ENCODE measurements at regions not wholly inside any gene's neighbourhood (a gene's known extent, or its start where the extent isn't known, plus 50 kb on each side); places are given as distances from the start of the nearest gene placed in this dataset.
"Not testable (repeated sequence)": the region's sequence is repeated elsewhere in the genome, so short reads cannot be mapped to it uniquely, and the experiment has no call there.

DNA sequence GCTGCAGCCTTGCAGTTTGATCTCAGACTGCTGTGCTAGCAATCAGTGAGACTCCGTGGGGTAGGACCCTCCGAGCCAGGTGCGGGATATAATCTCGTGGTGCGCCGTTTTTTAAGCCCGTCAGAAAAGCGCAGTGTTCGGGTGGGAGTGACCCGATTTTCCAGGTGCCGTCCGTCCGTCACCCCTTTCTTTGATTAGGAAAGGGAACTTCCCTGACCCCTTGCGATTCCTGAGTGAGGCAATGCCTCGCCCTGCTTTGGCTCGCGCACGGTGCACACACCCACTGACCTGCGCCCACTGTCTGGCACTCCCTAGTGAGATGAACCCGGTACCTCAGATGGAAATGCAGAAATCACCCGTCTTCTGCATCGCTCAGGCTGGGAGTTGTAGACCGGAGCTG lies 203.2 kb downstream of the SNCAIP start:
- not testable (repeated sequence) for DNase-seq (ENCODE audit: low read depth, low spot score)

DNA sequence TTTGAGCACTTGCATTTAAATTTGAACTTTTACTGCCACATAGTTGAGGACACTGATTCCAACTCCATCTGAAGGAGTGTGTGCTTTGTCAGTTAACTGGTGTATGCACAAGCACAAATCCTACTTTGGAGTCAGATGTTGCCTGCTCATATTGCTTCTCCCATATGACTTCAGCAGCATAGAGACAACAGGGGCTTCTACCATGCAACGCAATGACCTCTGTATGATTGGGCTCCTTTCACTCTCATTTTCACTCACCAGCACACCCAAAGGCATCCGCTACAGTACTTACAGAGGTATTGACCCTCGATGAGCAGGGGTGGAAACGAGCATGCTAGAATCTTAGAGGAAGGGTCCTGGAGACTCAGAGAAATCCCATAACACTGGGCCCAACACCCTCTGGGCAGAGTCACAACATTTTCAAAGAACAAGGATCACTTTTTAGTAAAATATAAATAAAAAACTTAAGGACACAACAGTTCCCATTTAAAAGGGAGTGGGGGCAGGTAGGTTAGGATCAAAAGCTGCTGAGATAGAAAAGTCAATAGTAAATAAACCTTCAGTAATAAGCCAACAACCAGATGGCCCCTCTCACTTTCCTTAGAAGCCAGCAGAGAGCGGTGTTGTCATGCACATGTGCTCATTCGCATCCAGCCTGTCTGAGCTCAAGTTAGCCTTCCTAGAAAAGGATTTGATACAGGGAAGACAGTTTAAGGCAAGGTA lies 203.8 kb downstream of the SNCAIP start:
- peak; percentile 88 for DNase-seq (ENCODE audit: low read depth, low spot score)

DNA sequence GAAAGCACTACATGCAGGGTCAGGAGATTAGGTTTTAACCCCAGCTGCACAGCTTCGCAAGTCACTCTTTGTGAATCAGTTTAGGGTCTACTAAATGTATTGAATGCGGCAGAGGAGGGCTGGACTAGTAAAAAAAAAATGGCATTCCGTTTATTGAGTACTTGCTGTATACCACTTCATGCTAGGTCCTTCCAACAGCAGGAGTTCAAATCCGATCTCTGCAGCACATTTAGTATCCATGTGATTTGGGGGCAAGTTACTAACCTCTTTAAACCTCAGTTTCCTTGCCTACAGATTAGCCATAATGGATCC lies 204.4 kb downstream of the SNCAIP start:
- DNase-seq (ENCODE audit: low read depth, low spot score) = no peak

DNA sequence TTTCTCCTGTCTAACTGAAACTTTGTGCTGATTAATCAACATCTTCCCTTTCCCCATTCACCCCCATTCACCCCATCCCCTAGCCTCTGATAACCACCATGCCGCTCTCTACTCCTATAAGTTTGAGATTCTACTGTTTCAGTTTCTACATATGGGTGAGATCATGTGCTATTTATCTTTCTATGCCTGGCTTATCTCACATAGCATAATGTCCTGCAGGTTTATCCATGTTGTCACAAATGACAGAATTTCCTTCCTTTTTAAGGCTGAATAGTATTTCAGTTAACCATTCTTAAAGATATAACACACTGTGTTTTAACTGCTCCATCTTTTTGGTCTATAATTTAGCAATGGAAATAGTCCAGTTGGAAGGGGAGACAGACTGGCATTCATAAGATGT lies 205.1 kb downstream of the SNCAIP start:
- DNase-seq (ENCODE audit: low read depth, low spot score) = no peak

DNA sequence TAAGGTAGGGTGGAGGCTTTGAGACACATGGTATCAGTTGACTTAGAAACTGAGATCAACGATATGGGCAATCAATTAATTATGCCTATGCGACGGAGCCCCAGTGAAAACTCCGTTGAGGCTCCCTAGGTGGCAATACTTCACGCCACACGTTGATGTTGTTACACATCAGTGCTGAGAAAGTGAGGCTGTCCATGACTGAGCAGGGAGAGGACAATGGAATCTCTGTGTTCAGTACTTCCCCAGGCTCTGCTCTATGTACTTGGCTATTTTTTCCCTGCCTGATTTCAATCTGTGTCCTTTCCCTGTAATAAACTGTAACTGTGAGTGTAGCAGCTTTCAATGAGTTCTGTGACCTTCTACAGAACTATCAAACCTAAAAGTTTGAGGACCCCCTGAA lies 211.7 kb downstream of the SNCAIP start:
- no peak for DNase-seq (ENCODE audit: low read depth, low spot score)

GRCh38 chr5:122527547-122527946 lies 215.5 kb downstream of the SNCAIP start:
- no peak for DNase-seq (ENCODE audit: low read depth, low spot score)

- DNase-seq (ENCODE audit: low read depth, low spot score) = no peak
Observed at GRCh38 chr5:122532035-122532434, 220.0 kb downstream of the SNCAIP start.

- DNase-seq (ENCODE audit: low read depth, low spot score) = no peak
Observed at GRCh38 chr5:122533825-122534224, 221.8 kb downstream of the SNCAIP start.

GRCh38 chr5:122534829-122535228 lies 222.8 kb downstream of the SNCAIP start:
- DNase-seq (ENCODE audit: low read depth, low spot score) = no peak

GRCh38 chr5:122541388-122541787 lies 229.4 kb downstream of the SNCAIP start:
- DNase-seq (ENCODE audit: low read depth, low spot score) = no peak

DNA sequence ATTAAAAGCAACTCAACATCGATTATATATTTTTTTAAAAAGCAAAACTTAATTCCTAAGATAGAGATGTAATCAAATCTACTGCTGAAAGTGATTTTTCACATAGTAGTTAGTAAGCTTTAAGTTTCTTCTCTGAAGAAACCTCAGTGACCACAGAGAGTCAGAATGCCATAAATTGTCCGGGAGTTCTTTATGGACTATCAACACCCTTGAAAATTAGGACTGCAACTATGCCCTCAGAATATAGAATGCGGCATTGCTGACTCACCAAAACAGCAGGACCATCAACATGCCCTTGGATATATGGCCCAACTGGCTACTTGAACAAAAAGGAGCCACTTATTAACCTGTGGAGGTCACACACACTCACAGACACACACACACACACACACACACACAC lies 228.9 kb upstream of the SNX2 start:
- no peak for DNase-seq (ENCODE audit: low read depth, low spot score)

- DNase-seq (ENCODE audit: low read depth, low spot score) = no peak
Observed at GRCh38 chr5:122547219-122547618, 227.7 kb upstream of the SNX2 start.

DNA sequence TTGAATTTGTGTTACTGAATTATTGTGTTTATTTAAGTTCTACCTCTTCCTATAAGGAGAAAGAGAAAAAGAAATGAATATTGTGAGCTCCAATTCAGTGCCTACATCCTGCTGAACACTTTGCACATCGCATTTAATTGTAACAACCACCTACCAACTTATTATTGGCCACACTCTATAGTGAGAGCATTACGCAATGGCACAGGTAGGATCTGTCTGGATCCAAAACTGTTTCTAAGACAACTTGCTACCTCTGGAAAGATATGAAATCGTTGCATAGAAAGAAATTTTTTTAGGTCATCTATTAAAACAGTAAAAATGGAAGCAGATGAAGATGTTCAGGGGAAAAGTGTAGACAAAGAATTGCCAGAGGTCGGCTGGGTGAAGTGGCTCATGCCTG lies 227.2 kb upstream of the SNX2 start:
- DNase-seq (ENCODE audit: low read depth, low spot score) = no peak

DNA sequence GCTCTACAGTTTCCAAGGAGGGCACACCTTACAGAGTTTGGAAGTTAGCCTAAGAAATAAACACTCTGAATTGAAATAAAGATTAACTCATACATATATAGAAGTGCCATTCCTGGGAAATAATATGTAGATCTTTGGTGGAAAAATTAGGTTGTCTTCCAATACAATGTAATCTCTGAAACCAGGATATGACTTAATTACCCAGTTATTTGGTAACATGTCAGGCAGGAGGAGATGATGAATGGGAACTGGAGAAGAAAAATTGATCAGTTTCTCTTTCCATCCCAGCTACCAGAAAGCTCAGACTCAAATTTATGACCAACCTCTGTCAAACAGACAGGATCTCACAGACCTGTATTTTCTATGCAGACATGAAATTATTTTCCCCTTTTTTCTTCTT lies 215.2 kb upstream of the SNX2 start:
- DNase-seq (ENCODE audit: low read depth, low spot score) = no peak

GRCh38 chr5:122561209-122561608 lies 213.7 kb upstream of the SNX2 start:
- no peak for DNase-seq (ENCODE audit: low read depth, low spot score)

DNA sequence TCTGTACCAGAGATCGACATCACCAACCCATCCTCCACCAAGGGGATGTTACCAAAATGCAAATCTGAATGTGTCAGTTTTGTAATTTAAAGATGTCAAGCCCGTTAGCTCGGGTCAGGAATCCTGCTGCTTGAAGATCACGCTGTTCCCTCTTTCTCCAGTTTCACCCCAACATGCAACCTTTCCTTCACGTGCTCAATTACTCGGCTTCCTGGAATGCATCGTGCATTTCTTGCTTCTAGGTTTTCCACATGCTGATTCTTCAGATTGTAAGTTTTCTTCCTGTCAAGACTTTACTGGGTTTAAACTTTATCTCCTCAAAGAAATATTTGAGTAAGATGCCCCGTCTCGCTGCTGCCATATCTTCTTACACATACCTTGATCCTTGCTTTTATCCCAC lies 209.5 kb upstream of the SNX2 start:
- DNase-seq (ENCODE audit: low read depth, low spot score) = no peak

DNA sequence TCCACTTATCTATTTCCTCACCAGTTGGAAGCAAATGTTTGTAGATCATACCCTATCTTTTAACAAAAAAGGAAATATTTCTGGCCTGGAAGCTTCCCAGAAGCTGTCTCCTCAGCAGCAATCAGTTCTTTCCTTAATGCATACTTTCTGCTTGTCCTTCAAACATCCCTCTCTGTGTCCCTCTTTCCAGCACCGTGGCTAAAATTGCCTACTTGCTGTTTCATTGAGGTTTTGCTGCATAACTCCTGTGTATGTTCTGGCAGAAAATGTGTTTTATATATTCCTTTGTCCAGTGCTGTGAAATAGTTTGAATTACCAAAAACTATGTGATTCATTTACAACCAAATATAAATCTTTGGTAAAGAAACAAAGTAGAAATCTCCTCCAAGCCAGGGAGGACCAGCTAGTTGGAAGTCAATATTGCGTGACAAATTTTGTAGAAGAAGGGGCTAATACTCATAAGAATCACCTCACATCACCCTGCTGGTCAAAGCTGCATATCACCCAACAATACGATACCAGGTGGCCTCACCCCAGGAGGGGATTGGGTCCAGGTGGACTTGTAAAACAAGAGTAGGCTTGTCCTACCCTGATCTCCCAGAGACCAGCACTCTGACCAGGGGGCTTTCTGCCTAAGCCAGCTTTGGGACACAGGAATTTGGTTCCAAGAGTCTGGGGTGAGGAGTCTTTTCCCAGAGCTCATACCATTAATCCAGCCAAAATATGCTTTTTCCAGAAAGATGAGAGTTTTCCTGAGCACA lies 198.4 kb upstream of the SNX2 start:
- peak; percentile 67 for DNase-seq (ENCODE audit: low read depth, low spot score)

DNA sequence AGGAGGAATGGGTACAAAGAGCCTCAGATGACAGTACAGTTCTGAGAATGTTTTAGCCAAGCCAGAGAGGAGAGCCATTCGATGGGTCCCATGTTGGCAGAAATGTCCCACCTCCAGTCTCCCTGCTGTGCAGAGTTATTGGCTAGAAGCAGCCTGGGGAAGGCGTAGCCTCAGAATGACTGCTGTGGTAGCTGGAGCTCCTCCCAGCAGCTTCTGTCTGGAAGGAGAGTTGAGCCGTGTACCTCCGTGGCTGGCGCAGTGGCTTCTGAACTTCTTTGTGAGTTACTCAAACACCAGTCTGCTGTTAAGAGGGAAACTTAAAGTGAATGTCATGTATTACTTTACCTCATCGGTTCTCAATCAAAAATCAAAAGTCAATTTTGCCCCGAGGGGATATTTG lies 193.3 kb upstream of the SNX2 start:
- DNase-seq (ENCODE audit: low read depth, low spot score) = no peak

GRCh38 chr5:122584411-122585300 lies 190.2 kb upstream of the SNX2 start:
- no peak for DNase-seq (ENCODE audit: low read depth, low spot score)

DNA sequence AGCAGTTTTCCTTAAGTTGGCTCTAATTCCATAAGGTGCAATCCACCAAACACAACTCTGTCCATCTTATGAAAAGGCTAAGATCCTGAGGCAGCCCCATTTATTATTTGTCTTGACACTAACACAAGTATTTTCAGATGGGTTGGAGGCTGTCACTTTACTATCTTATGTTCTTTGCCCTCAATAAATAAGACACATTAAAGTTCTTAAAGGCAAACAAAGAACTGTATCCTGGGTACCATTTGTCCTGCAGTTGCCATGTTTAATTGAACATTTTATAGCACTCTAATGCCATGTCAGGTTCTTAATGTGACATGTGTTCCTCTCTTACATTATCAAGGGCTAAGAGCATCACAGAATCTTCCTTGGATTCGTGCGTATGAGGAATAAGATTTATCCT lies 189.5 kb upstream of the SNX2 start:
- DNase-seq (ENCODE audit: low read depth, low spot score) = no peak

- DNase-seq (ENCODE audit: low read depth, low spot score) = peak; percentile 42
Observed at GRCh38 chr5:122586351-122586750, 188.5 kb upstream of the SNX2 start.

DNA sequence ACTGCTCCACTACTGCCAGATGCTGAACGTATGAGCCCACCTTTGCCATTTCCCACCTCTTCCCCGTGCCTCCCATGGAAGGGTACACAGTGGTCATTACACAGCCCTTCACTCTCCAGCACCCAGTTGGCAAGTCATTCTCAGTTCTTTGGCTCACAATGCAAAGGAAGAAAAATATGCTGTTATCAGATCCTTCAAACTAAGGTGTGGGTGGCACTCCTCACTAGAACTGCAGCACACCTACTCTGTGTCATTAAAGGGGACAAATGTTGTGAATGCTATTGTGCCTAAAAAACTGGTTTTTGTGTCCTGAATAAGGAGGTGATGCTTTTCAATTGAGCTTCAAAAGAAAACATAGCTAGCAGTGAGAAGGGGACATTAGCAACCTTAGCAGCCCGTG lies 183.1 kb upstream of the SNX2 start:
- DNase-seq (ENCODE audit: low read depth, low spot score) = no peak

GRCh38 chr5:122599000-122599399 lies 175.9 kb upstream of the SNX2 start:
- no peak for DNase-seq (ENCODE audit: low read depth, low spot score)
